Mesodermal cell (in vitro differentiated cells): ENCODE measurements at regions not wholly inside any gene's neighbourhood (a gene's known extent, or its start where the extent isn't known, plus 50 kb on each side); places are given as distances from the start of the nearest gene placed in this dataset.
A peak's percentile ranks its signal among the peaks of the same experiment; 100 is the strongest.

Experiments used
- H3K27ac ChIP-seq: 2 replicates; pipeline ENCODE4 v1.7.0; 2013; ENCODE audit warnings: mild to moderate bottlenecking, low read depth, low read length, moderate library complexity; ENCODE audit not compliant: severe bottlenecking
- H3K36me3 ChIP-seq: 2 replicates; pipeline ENCODE4 v1.7.1; 2013; ENCODE audit warnings: mild to moderate bottlenecking, low read length, moderate library complexity; ENCODE audit not compliant: control insufficient read depth, insufficient read depth
- H3K4me1 ChIP-seq: one replicate; pipeline ENCODE4 v1.7.1; 2013; ENCODE audit warnings: mild to moderate bottlenecking, low read length; ENCODE audit not compliant: insufficient read depth, control insufficient read depth, poor library complexity, severe bottlenecking
- H3K4me3 ChIP-seq: 2 replicates; pipeline ENCODE4 v1.7.0; 2013; ENCODE audit warnings: low read length, control low read depth, mild to moderate bottlenecking; ENCODE audit not compliant: insufficient read depth, poor library complexity, severe bottlenecking; ENCODE audit errors: extremely low read depth
- H3K9me3 ChIP-seq: 2 replicates; pipeline ENCODE4 v1.7.1; 2013; ENCODE audit warnings: mild to moderate bottlenecking, low read length, moderate library complexity; ENCODE audit not compliant: control insufficient read depth
- whole genome bisulfite sequencing, 2 experiments: methylation state at CpG; one replicate each; pipeline ENCODE4 v1.1.5; 2013; ENCODE audit warnings: missing lambda C conversion rate in 2 of 2; ENCODE audit not compliant: insufficient coverage in 2 of 2; 5-methylcytosine and 5-hydroxymethylcytosine counted together

GRCh38 chr9:78559449-78559885 is 262.5 kb downstream of the PSAT1 start:
- Histone ChIP-seq H3K27ac (peak overlapping the region; percentile 32), H3K4me1 (no peaks in the 10 kb centered on the region), H3K9me3 (no peaks in the 10 kb centered on the region), H3K4me3 (no peak overlapping the region), H3K36me3 (no peaks in the 10 kb centered on the region)
- 100% methylated on average over 1 of the region's 3 CpGs; no CpG with 5 or more reads in 1 of the 2 experiments for WGBS, 2 experiments

DNA sequence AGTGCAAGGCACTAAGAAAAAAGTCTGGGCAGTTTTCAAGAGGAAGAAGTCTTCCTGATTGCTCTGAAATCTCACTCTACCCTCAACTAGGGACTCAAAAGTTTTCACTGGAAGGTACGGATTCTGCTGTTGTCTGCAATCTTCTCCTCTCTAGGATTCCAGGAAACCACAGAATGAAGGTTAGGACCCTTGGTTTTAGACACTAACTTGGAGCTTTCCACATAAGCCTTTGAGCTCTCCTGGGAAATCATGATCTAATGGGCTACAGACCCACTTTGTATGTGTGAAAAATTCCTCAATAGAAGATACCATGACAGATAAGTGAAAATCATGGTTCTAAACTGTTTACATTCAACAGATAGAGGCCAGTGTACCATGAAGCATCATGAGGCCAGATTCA is 265.1 kb downstream of the PSAT1 start:
- 75 to 90% methylated on average over 1 of the region's 1 CpG for WGBS, 2 experiments
- H3K9me3 ChIP-seq = no peaks in the 10 kb centered on the region
- no peak overlapping the region for H3K4me3 ChIP-seq
- H3K36me3 ChIP-seq = no peaks in the 10 kb centered on the region
- no peaks in the 10 kb centered on the region for H3K4me1 ChIP-seq
- H3K27ac ChIP-seq = no peak overlapping the region

GRCh38 chr9:78563269-78563668 is 266.3 kb downstream of the PSAT1 start:
- H3K4me3 ChIP-seq = no peak overlapping the region
- H3K4me1 ChIP-seq = no peaks in the 10 kb centered on the region
- H3K9me3 ChIP-seq = no peaks in the 10 kb centered on the region
- H3K36me3 ChIP-seq = no peaks in the 10 kb centered on the region
- H3K27ac ChIP-seq = no peak overlapping the region
- 94 to 95% methylated on average over 3 to 4 of the region's 5 CpGs for WGBS, 2 experiments

GRCh38 chr9:78565481-78565880 is 268.6 kb downstream of the PSAT1 start:
- 88 to 94% methylated on average over 4 to 5 of the region's 5 CpGs for WGBS, 2 experiments
- Histone ChIP-seq H3K4me3 (no peak overlapping the region), H3K27ac (no peak overlapping the region), H3K4me1 (no peaks in the 10 kb centered on the region), H3K36me3 (no peaks in the 10 kb centered on the region), H3K9me3 (no peaks in the 10 kb centered on the region)

DNA sequence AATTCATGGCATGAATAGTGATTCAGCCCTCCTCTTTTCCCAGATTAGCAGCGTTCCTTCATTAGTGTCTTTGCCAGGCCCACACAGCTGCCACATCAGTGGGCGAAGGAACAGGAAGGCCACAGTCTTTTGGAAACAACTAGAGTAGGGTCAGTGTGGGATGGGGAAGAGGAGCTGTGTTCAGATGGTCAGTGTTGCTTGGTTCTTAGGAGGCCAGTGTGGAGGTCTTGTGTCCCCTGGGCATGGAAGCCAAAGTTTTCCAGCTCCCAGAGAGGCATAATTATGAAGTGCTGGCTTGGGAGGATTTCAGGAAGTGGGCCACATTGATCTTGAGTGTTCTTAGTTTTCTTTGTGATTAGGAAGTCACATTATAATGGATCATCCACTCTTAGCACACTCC is 269.6 kb downstream of the PSAT1 start:
- no CpG with 5 or more reads among the region's 2 CpGs for WGBS, 2 experiments
- no peak overlapping the region for H3K27ac ChIP-seq

DNA sequence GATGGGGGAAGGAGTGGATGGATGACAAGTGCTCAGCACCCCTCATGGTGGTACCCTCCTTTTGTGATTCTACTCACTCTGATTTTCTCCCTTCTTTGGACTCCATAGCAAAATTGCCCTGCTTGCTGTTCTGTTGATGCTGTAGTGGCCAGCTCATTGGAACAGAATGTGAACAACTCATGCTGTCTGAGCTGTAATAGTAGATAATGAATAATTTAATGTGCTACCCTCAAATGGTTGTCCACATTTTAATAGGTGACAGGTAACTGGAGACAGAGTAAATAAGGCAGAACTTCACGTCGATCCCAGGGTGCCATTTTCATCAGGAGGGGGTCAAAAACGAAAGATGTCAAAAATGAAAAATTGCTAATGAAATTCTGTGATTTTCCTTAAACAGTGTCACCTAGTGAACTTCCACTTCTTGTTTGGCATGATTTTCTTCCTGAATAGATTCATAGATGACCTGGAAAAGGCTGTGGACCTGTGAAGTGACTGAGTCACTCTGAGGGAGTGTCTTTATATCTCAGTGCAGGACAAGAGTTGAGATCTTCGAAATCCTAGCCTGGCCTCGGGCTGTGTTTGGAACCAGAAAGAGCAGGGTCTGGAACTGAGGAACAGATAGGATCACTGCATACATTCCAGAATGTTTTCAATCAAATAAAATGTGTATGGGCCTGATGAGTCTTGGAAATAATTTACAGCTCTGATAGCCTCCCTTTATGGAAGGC is 270.2 kb downstream of the PSAT1 start:
- H3K4me1 ChIP-seq = no peaks in the 10 kb centered on the region
- no peak overlapping the region for H3K4me3 ChIP-seq
- H3K36me3 ChIP-seq = no peaks in the 10 kb centered on the region
- no peak overlapping the region for H3K27ac ChIP-seq
- 86 to 90% methylated on average over 3 to 4 of the region's 5 CpGs for WGBS, 2 experiments
- H3K9me3 ChIP-seq = no peaks in the 10 kb centered on the region

More for the DNA sequence above, 269.6 kb downstream of the PSAT1 start:
- Histone ChIP-seq H3K4me3 (no peak overlapping the region), H3K4me1 (no peaks in the 10 kb centered on the region), H3K36me3 (no peaks in the 10 kb centered on the region), H3K9me3 (no peaks in the 10 kb centered on the region)

- no peaks in the 10 kb centered on the region for H3K36me3 ChIP-seq
- H3K9me3 ChIP-seq = no peaks in the 10 kb centered on the region
- 100% methylated on average over 1 of the region's 3 CpGs; no CpG with 5 or more reads in 1 of the 2 experiments for WGBS, 2 experiments
- no peak overlapping the region for H3K27ac ChIP-seq
- peaks cover 2% of the 10 kb centered on the region for H3K4me1 ChIP-seq
- no peak overlapping the region for H3K4me3 ChIP-seq
These were observed 270.8 kb downstream of the PSAT1 start for GRCh38 chr9:78567693-78568092.

- Histone ChIP-seq H3K36me3 (no peaks in the 10 kb centered on the region), H3K4me1 (peaks cover 3% of the 10 kb centered on the region), H3K27ac (no peak overlapping the region), H3K4me3 (no peak overlapping the region), H3K9me3 (no peaks in the 10 kb centered on the region)
- 90 to 100% methylated on average over 3 of the region's 5 CpGs for WGBS, 2 experiments
These were observed 271.8 kb downstream of the PSAT1 start for GRCh38 chr9:78568774-78569173.

- no peak overlapping the region for H3K27ac ChIP-seq
- H3K9me3 ChIP-seq = no peaks in the 10 kb centered on the region
- H3K36me3 ChIP-seq = no peaks in the 10 kb centered on the region
- no peak overlapping the region for H3K4me3 ChIP-seq
- peaks cover 3% of the 10 kb centered on the region for H3K4me1 ChIP-seq
- 78 to 80% methylated on average over 2 of the region's 3 CpGs for WGBS, 2 experiments
These were observed 275.3 kb downstream of the PSAT1 start for GRCh38 chr9:78572266-78572665.

DNA sequence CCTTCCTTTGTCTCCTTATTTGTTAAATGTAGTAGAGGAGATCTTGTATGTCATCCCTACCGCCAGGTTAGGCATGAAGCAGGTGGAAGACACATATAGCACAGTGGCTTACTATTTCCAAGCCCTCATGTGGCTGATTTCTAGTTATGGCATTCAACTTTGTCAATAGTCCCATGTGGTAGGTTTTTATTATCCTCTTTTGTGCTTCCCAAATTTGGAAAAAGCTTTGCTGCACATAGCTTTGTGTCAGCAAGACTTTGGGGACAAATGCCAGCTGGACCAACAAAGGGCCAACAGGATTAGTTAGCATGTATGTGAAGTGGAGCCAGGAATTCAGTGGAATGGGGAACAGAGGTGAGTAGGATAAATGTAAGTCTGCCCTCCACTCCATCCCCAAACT is 276.3 kb downstream of the PSAT1 start:
- no CpG with 5 or more reads among the region's 1 CpG for WGBS, 2 experiments
- H3K4me3 ChIP-seq = no peak overlapping the region

DNA sequence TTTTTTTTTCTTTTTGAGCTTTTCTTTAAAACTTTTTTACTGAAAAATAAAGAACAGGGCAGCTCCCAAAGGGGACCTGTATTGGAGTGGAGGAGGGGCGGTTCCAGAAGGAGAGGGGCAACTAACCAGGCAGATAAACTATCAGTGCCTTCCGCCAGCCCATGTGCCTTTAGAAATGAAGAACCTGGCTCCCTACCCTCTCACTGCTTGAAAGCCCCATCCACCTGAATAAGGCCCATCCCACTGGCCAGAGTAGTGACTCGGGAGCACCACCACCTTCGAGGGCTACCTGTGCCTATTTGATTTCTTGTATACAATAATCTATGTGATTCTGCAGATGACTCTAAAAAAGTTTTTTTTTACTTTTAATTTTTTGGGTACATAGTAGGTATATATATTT is 276.7 kb downstream of the PSAT1 start:
- H3K27ac ChIP-seq = no peak overlapping the region
- peaks cover 3% of the 10 kb centered on the region for H3K4me1 ChIP-seq
- no peaks in the 10 kb centered on the region for H3K9me3 ChIP-seq
- WGBS, 2 experiments = 100% methylated on average over 1 of the region's 4 CpGs; no CpG with 5 or more reads in 1 of the 2 experiments
- no peak overlapping the region for H3K4me3 ChIP-seq
- no peaks in the 10 kb centered on the region for H3K36me3 ChIP-seq

More for the DNA sequence above, 276.3 kb downstream of the PSAT1 start:
- H3K9me3 ChIP-seq = no peaks in the 10 kb centered on the region
- H3K27ac ChIP-seq = no peak overlapping the region
- H3K4me1 ChIP-seq = peaks cover 3% of the 10 kb centered on the region
- no peaks in the 10 kb centered on the region for H3K36me3 ChIP-seq
